ENCODE measurements at regions not wholly inside any gene's neighbourhood (a gene's known extent, or its start where the extent isn't known, plus 50 kb on each side); places are given as distances from the start of the nearest gene placed in this dataset.

- DNase-seq = no peak
Measured at GRCh38 chr18:55166260-55166598, 207.0 kb upstream of the CCDC68 start.

DNA sequence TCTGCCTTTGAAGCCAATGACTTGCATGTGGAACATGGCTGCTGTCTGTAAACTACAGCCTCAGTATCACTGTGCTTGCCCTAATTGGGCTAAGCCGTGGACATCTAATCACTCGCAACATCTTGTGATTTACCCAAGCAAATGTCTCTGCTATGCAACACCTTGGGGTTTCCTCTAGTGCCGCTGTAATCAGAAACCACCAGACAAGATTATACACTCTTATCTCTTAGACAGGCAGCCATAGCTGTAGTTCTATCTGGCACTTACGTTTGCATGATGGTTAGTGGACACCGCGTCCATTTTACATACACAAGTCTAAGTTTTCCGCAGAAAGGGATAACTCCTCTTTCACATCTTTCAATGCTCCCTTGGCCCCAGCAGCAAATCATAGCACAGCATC is 204.3 kb upstream of the CCDC68 start:
- DNase-seq = no peak

- DNase-seq = no peak
Measured at GRCh38 chr18:55161916-55162315, 202.7 kb upstream of the CCDC68 start.

DNA sequence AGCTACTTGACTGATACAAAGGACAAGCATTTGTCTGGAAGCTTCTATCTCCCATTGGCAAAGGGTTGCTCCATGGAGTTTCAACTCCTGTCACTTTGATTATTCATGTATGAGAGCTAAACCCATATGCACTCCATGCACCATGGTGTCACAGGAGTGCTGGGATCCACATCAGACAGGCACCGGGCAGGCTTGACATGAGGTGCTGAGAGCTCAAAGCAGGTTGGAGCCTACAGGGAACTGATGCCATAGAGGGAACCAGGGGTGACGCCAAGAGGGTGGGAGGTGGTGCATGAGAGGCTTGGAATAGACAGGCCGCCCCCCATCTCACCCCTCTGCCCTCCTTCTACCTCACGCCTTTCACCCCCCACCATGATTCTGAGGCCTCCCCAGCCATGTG is 199.8 kb upstream of the CCDC68 start:
- DNase-seq = no peak

GRCh38 chr18:55158570-55158969 is 199.3 kb upstream of the CCDC68 start:
- DNase-seq = no peak

DNA sequence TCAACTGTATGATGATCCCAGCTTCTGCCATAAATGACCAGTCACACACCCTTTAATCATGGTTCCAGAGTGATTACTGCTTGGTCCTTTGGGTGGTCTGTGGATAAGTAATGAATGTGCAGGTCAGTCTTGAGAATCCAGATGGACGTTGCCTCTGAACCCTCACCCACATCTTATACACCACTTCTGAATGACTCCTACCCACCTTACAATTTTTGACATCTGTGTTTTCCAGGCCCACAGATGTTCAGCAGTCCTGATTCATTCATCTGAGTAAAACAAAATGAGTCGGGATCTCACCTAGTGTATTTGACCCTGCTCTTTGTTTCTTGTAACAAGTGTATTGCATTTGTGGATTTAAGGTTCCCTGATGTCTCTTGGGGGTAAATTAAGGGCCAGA is 194.1 kb upstream of the CCDC68 start:
- DNase-seq = no peak

- no peak for DNase-seq
Measured at GRCh38 chr18:55152801-55153200, 193.5 kb upstream of the CCDC68 start.

DNA sequence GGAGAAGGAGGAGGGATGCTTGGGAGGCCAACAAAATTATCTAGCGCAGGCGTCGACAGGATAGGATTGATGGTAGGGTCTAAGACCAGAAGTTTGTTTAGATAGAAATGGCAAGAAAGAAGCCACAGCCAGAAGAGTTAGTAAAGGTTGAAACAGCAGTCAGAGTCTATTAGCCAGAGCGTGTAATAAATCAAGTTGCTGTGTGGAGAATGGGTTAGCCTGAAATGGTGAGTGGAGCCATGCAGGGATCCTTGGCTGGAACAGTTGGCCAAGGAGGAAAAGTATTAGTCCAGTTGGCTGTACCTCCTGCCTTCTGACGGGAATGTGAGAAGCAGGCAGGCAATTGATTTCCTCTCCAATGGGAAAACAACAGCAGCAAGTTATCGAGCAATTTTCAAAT is 190.7 kb upstream of the CCDC68 start:
- DNase-seq = no peak

- DNase-seq = no peak
Measured at GRCh38 chr18:55147791-55148190, 188.5 kb upstream of the CCDC68 start.

DNA sequence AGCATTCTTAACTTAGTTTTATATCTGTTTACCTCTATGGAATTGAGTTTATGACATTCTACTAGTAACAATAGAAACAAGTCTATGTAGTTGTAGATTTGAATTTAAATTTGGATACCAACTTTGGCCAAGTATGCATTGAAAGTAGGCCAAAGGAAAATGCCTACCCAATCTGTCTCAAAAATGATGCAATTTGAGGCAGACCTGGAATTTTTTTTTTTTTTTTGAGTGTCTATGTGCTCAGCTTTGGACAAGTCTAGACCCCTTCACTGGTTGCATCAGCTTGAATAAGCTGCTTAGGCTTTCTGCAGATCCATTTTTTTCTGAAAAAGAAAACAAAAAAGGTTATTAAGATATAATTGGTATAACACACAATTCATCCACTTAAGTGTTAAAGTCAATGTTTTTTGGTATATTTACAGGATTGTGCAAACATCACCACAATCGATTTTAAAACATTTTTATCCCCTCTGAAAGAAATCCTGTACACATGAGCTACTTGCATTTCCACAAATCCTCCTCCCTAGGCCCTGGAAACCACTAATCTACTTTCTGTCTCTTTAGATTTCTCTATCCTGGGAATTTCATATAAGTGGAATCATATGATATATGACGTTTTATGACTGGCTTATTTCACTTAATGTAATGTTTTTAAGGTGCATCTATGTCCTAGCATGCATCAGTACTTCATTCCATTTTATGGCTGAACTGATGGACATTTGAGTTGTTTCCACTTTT is 185.1 kb upstream of the CCDC68 start:
- no peak for DNase-seq

DNA sequence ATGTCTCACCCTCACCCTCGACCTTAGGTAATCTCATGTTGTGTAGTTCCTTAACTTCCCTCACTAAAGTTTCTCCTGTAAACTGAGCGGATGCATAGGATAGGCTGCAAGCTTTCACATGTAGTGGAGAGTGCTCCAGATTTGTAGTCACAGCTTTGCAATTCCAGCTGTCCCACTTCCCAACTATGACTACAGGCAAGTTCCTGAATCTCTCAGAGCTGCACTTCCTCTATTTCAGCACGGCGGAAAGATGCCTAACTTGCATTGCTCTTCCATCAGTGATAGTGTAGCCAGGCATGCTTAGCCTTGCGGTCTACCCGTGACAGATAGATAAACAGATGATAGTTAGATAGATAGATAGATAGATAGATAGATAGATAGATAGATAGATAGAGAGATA is 183.1 kb upstream of the CCDC68 start:
- DNase-seq = no peak

DNA sequence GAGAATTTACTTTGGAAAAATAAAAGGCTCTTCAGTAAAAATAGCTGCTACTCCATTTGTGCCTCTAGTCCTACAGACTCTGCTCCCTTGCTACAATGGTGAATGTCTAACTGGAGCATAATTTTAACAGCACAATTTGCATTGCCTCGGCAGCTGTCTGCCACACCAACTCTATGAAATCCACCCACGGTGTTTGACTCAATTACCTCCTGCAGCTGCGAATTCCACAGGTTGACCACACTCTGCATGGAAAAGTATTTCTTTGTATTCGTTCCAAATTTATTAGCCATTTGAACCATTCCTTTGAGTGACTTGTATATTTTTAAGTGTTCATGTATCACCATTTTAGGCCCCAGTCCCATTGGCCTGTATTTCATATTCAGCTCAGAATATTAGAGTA is 182.1 kb upstream of the CCDC68 start:
- no peak for DNase-seq

DNA sequence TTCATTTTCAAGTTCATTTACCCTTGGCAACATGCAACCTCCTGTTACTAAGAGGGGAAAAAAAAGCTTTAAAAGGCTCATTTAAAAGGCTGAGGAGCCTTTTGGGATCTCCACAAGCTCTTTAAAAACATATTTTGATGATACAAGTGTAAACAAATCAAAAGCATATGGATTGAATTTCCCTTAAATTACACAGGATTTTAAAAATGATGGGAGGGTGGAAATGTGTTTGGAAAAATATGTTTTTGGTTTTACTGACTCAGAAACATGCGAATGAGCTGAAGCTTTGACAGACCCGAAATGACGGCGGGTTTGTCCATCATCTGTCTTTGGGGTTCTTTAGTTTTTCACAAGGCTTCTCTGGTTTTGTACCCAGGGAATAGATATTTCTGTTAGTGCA is 180.6 kb upstream of the CCDC68 start:
- DNase-seq = no peak

- DNase-seq = no peak
Measured at GRCh38 chr18:55139307-55139706, 180.0 kb upstream of the CCDC68 start.

DNA sequence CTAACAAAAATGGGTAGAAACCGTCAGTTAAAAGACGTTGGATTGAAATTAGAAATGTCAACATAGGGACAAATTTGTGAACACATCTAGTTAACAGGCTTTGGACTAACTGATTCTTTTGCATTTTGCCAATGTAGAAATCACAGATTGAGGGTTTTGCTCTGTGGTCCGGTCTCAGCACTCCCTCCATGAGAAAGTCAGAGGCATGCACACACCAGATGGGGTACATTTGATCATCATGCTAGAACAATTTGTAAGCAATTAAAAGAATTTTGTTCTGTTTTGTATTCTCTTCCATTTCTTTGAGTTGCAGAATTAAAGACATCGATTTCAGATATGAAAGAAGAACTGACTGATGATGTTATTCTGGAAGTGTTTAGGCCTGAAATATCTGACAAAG is 179.1 kb upstream of the CCDC68 start:
- no peak for DNase-seq

GRCh38 chr18:55137602-55138001 is 178.3 kb upstream of the CCDC68 start:
- no peak for DNase-seq

DNA sequence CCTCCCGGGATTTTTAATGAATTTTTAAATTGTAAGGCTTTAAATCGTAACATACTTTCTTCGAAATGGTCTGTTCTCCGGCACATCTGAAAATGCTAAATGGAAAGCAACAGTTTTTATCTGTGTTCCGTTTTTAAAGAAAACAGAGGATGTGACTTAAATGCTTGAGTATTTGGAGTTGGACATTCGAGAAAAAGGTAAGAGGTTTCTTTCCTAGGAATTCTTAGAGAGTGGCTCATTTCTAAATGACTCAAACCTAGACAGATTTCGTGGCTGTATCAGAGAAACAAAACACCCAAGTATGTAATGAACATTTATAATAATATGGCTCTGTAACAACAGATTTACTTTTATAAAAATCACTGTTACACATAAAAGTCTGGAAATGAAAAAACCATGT is 177.6 kb upstream of the CCDC68 start:
- no peak for DNase-seq

- no peak for DNase-seq
Measured at GRCh38 chr18:55136258-55136657, 177.0 kb upstream of the CCDC68 start.

DNA sequence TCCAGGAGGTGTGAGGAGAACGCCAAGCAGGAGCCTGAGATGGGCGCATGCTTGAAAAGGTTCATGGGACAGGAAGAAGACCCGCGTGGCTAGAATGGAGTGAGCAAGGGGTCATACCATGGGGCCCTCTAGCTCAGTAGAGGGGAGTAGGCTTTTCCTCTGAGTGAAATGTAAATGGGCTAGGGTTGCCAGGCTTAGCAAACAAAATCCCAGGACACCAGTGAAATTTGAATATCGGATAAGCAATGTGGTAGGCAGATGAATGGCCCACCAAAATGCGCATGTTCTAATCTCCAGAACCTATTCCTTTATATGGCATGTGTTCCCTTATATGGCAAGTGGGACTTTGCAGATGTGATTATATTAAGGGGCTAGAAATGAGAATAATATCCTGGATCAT is 174.1 kb upstream of the CCDC68 start:
- no peak for DNase-seq

DNA sequence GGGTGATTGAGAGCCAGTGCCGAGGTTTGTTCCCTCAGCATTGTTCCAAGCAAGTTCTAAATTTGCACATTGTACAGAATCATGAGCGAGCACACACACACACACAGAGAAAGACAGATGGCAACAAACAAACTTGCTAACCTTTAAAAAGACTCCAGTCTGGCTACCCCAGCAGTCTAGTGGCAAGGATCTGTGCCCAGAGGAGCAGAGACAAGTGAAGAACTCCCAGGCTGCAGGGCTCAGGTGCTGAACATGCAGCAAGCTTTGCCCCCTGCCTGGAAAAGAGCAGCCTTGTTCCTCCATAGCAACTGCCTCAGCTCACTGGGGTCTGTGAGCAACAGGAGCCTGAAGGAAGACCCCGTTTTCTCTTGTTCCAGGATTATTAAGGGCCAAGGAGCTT is 169.2 kb upstream of the CCDC68 start:
- DNase-seq = no peak

GRCh38 chr18:55124078-55124763 is 165.0 kb upstream of the CCDC68 start:
- no peak for DNase-seq

DNA sequence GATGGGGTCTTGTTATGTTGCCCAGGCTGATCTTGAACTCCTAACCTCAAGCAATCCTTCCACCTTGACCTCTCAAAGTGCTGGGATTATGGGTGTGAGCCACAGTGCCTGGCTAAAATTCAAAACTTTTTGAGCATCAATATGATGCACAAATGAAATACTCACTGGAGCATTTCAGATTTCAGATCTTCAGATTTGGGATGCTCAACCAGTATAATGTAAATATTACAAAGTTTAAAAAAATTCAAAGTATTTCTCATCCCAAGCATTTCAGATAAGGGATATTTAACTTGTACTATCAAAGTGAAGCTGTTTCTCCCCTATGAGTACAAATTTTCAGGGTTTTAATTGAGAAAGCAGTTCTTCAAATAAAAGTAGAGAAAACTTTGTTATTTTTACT is 164.1 kb upstream of the CCDC68 start:
- DNase-seq = no peak

DNA sequence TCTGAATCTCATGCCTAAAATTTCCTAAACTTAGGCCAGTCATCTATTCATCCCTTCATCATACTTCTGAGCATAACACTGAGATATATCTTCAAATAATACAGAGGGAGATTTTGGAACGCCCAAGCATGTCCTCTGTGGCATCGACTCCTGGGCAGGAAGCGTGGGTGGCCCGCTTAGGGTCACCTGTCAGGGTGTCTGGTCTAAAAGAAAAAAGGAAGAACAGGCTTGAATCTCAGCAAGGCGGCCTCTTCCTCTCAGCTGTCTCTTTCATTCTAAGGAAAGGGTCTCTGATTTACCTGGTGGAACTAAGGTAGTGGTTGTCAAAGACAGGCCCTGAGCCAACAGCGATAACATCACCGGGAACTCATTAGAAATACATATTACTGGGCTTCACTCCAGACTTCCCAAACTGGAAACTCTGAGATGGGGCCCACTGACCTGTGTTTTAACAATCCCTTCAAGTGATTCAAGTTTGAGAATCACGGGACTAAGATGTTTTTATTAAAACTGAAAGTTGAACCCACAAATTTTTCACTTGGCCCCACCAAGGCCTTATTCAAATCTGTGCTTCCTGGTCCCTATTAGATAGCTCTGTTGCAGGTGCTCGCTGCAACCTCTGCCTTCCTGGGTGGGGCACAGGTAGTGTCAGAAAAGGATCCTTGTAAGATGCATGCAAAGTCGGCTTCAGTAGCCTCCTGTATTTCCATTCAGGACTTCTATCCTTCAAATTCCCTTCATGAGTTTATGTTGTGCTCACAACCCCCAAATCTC is 162.3 kb upstream of the CCDC68 start:
- no peak for DNase-seq

DNA sequence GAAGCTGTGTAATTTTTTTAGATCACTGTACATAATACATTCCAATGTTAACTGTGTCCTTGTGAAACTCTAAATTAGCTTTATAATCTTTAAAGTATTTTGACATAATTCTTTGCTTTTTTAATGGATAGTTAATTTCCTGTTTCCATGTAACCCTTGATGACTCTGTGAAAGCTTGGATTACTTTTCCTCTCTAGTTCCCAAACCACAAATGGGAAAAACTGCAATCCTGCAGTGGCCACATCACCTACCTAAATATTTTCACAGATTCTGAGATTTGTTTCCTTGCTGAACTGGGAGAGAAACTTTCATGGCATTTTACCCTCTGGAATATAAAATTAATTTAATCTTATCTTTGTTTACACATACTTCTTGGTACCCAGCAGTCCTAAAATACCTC is 161.6 kb upstream of the CCDC68 start:
- no peak for DNase-seq
